Breast epithelium (tissue), 3 donors: ENCODE measurements at regions not wholly inside any gene's neighbourhood (a gene's known extent, or its start where the extent isn't known, plus 50 kb on each side); places are given as distances from the start of the nearest gene placed in this dataset.

ENCODE experiments used
- POLR2A ChIP-seq: fragments of 450-650 bp; IDR thresholded peaks from one replicate; pipeline ENCODE4 v1.6.1; 2016; ENCODE audit warnings: antibody characterized with exemption, mild to moderate bottlenecking, moderate library complexity
- TF ChIP-seq, protein P1 (sequence below), 3 donors: fragments of 450-650 bp; IDR thresholded peaks; one replicate each; pipeline ENCODE4 v1.5.1; 2016 to 2017; ENCODE audit warnings: antibody characterized with exemption in 3 of 3, mild to moderate bottlenecking in 3 of 3, moderate library complexity in 3 of 3

DNA sequence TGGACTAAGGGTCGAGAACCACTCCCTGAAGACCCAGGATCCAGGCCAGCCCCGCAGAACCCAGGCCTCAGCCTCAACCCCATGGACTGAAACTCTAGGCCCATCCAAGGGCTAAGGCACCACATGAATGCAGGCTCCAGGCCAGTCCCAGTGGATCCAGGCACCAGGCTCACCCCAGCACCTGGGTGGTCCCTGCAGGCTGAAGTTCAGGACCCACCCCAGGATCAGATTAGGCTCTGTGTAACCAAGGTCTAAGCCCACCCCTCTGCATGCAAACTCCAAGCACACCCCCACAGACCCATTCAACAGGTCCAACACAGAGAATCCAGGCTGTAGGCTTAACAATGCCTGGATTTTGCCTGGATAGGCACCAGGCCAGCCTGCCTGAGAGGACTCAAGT, 1876.2 kb downstream of the PCDH9 start:
- TF ChIP-seq, protein P1, sequence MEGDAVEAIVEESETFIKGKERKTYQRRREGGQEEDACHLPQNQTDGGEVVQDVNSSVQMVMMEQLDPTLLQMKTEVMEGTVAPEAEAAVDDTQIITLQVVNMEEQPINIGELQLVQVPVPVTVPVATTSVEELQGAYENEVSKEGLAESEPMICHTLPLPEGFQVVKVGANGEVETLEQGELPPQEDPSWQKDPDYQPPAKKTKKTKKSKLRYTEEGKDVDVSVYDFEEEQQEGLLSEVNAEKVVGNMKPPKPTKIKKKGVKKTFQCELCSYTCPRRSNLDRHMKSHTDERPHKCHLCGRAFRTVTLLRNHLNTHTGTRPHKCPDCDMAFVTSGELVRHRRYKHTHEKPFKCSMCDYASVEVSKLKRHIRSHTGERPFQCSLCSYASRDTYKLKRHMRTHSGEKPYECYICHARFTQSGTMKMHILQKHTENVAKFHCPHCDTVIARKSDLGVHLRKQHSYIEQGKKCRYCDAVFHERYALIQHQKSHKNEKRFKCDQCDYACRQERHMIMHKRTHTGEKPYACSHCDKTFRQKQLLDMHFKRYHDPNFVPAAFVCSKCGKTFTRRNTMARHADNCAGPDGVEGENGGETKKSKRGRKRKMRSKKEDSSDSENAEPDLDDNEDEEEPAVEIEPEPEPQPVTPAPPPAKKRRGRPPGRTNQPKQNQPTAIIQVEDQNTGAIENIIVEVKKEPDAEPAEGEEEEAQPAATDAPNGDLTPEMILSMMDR (IDR thresholded peaks at IDR 0.05), result no peak
- TF ChIP-seq POLR2A, result no peak
